CD4-positive, alpha-beta T cell treated with Interleukin-1 beta for 1 hour (primary cell): ENCODE measurements at regions not wholly inside any gene's neighbourhood (a gene's known extent, or its start where the extent isn't known, plus 50 kb on each side); places are given as distances from the start of the nearest gene placed in this dataset.
A peak's percentile ranks its signal among the peaks of the same experiment; 100 is the strongest.

ENCODE experiments used
- DNase-seq, 2 donors: peaks; one replicate each; pipeline ENCODE4 v3.0.0-alpha.2; 2020 to 2022

DNA sequence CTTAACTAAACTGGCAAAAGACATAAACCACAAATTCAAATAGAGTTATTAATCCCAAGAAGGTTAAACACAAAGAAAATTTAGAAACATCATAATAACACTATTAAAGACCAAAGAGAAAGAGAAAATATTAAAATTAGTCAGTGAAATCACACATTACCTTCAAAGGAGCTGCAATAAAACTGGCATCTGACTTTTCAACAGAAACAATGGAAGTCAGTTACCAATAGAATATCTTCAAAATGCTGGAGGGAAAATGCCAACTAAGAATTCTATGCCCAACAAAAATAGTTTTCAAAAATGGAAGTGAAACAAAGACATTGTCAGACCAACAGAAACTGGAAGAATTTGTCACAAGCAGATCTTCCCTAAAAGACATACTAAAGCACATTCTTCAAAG is 68.7 kb upstream of the RNF7 start:
- no peak for DNase-seq

DNA sequence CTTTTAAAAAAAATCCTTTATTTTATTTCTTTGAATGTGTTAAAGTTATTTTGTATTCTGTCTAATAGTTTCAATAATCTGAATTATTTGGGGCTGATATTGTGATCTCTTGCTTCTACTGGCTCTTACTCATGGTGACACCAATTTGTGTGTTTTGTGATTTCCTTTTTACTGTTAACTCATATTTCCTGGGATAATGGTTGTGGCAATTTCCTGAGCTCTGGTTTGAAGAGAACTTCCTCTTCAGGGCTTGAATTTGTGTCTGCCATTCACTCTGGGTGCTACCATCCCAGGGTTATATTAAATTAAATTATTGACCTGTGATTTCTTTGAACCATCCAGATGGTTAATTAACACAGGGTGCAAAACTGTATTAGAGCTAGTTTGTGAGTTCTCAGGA is 60.4 kb upstream of the RNF7 start:
- DNase-seq: no peak

DNA sequence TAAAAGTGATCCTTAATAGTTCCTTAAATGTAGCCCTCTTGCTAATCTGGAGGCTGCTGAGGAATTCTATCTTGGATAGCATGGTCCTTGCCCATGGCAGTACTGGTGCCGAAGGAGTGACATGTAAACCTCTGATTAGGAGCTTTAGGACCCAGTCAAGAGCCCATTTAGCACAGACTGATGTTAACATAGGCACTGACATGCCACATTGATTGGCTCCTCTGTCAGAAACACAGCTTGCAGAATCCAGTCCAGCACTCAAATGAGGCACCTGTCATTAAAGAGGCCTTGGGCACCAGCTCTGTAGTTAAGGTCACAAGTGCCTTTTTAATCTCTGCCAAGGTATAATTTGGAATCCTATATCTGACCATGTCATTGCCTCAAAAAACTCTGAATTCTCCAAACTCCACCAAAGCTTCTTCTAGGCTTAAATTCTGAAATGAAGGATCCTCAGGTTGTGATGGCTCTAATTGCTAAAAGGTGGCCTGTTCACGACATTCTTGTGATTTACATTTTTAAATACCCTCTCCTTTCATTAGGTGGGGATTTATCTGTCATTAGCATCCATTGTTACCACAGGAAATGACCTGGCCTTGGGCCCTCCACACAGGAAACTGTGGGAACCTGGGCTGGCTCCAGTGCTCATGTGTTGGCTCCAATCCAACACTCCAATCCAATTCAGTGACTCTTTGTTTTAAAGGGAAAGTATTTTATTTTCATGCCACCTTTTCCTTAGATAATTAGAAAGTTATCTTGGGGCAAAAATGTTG is 57.3 kb upstream of the RNF7 start:
- DNase-seq: no peak

DNA sequence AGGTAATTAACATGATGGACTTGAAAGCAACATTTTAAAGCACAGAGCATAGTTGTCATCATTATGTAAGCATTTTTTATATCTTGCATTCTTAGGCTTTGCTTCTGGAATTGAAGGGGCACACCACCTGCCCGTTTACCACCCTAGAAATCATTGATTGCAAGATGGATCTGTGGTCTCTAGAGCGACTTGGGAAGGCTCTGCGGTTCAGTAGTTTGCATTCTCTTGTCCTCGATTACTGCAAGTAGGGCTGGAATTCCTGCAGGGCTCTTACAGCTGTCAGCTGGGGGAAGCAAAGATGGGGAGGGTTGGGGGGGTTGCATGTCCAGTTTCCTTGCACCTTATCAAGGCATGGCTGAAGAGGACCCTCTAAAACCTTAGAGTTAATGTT is 56.7 kb upstream of the RNF7 start:
- DNase-seq: no peak

DNA sequence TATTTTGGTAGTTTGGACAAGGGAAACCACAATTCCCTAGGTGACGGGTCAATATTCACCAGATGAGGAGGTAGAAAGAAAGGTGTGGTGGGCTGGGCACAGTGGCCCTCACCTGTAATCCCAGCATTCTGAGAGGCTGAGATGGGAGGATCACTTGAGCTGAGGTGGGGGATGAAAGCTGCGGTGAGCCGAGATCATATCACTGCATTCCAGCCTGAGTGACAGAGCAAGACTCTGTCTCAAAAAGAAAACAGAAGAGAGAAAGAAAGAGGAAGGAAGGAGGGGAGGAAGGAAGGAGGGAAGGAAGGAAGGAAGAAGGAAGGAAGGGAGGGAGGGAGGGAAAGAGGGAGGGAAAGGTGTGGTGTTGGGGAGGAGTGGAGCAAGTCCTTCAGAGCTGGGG is 56.1 kb upstream of the RNF7 start:
- no peak for DNase-seq

DNA sequence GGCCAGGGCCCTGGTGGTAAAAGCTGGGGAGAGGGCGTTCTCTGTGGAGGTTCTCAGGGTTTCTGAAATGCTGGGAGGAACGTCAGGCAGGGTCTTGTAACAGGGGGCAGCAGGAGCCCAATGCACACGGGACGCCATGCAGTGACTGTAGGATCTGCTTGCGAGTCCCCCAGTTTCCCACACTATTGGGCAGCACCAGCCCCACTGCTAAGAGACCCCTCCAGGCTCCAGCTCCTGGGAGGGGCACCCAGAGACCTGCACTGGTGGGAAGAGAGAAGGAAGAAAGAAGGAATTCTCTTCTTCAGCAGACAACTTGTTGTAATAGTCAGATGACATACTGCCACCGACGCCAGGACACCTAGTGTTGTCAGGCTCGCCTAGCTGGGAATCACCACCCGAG is 55.2 kb upstream of the RNF7 start:
- no peak for DNase-seq

DNA sequence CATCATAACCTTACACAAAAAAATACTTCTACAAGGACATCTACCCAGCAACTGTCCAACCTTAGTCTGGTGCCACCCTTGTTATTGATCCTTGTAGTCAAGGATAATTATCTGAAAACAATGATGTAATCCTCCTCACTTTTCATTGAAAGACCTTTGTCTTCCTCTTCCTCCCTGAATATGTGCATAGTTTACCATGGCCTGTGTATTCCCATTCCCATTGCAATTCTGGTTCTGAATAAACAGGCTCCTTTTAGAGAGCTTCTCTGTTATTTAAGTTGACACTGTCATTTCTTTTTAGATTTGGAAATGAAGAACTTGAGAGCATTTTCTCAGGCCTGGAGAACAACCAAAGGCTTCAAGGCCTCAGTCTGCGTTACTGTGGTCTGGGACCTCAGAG is 53.3 kb upstream of the RNF7 start:
- no peak for DNase-seq

DNA sequence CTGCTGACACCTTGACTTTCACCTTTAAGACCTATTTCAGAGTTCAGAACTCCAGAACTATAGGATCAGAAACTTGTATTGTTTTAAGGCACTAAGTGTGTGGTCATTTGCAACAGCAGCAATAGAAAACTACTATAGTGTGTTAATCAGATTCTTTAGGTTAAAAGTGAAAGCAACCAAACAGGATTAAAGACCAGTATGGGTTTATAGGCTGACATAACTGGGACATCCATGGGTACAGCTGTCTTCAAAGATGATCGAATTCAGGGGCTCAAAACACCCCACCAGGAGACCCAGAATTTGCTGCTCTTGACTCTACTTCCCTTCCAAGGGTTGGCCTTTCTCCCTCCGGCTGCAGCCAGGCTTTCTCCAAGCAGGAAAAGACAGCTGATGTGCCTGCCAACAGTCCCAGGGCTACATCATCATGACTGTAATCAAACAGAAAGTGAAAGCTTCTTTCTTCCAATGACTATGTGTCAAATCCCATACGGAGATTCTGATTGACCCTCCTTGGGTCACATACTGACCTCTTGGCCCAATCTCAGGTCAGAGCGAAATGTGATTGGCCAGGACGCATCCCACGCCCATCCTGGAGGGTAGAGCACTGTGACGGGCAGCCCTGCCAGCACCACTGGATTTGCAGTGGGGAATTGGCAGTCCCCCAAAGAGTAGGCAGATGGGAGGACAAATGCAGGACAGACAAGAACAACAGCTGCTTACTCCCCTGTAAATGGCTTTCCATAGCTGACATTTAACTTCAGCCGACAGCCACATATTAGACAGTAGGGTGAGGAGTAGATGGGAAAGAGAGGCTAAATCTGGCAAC is 51.4 kb upstream of the RNF7 start:
- DNase-seq: peak; percentile 9 to 14
